ENCODE measurements at regions not wholly inside any gene's neighbourhood (a gene's known extent, or its start where the extent isn't known, plus 50 kb on each side); places are given as distances from the start of the nearest gene placed in this dataset.

GRCh38 chr14:27370775-27371174, 772.9 kb upstream of the NOVA1 start:
- DNase-seq (no peak), ATAC-seq (ENCODE audit: low read depth) (no peak)
- Histone ChIP-seq H3K4me2 (ENCODE audit: low read depth, low read length) (no peak overlapping the region), H4K91ac (ENCODE audit: insufficient read depth, low read depth, low read length) (no peak overlapping the region), H2BK20ac (ENCODE audit: low read depth, low read length) (no peak overlapping the region), H3K18ac (ENCODE audit: low read depth, low read length) (no peak overlapping the region), H3K4me1 (ENCODE audit: control insufficient read depth, insufficient read depth, low read length) (no peaks in the 10 kb centered on the region), H3K9me3 (ENCODE audit: control insufficient read depth, insufficient read depth, low read length) (no peaks in the 10 kb centered on the region; the same call in none of the 2 replicates), H3K14ac (replicated peaks; ENCODE audit: low read depth, low read length) (no peak overlapping the region), H3K23ac (ENCODE audit: low read depth, low read length) (no peak overlapping the region), H3K9ac (ENCODE audit: low read depth, low read length) (no peak overlapping the region), H3K56ac (ENCODE audit: extremely low read depth, insufficient read depth, low read length) (no peak overlapping the region), H2BK5ac (ENCODE audit: low read depth, low read length, poor library complexity, severe bottlenecking) (no peak overlapping the region), H2BK15ac (ENCODE audit: low read depth, low read length) (no peak overlapping the region), H2BK120ac (ENCODE audit: low read depth, low read length) (no peak overlapping the region), H3K4me3 (ENCODE audit: insufficient read depth, low read depth, low read length) (no peak overlapping the region), H3K36me3 (ENCODE audit: control insufficient read depth, insufficient read depth, low read length) (no peaks in the 10 kb centered on the region), H2AK9ac (replicated peaks; ENCODE audit: low read depth, low read length, poor library complexity) (no peak overlapping the region), H3K27me3 (ENCODE audit: control insufficient read depth, insufficient read depth, low read length) (no peaks in the 10 kb centered on the region), H3K79me1 (ENCODE audit: low read depth in 1 of 2, low read length in 2 of 2) (no peaks in the 10 kb centered on the region), H4K8ac (ENCODE audit: low read depth in 2 of 2, low read length in 2 of 2) (no peak overlapping the region), H4K5ac (ENCODE audit: low read depth, low read length) (no peak overlapping the region), H2AFZ (replicated peaks; ENCODE audit: low read length, poor library complexity) (no peak overlapping the region), H3K9me1 (ENCODE audit: insufficient read depth, low read length) (no peaks in the 10 kb centered on the region), H3K27ac (ENCODE audit: insufficient read depth, low read length) (no peak overlapping the region), H4K20me1 (ENCODE audit: insufficient read depth, low read length) (no peaks in the 10 kb centered on the region), H3K4ac (ENCODE audit: low read depth, low read length) (no peak overlapping the region), H2AK5ac (ENCODE audit: low read depth, low read length) (no peak overlapping the region)
- intact Hi-C loops (cut with micrococcal nuclease), result no loop called here
- POLR2A ChIA-PET (ENCODE audit: unreplicated experiment), result no interaction called here
- no TSS peak for BruUV-seq (replicated peaks)
- dilution Hi-C loops (cut with HindIII; ENCODE audit: low sequenced_read_pairs, unreplicated experiment), result no loop called here
- CTCF ChIA-PET, result interaction anchor here (0.8 kb wide), 1 partner anchor 9 kb away, joined by 3 read pairs; no protein-coding TSS in a partner anchor
- TF ChIP-seq BHLHE40 (IDR thresholded peaks at IDR 0.05; ENCODE audit: low read depth, low read length) (no peak), CHD1 (IDR thresholded peaks at IDR 0.05; ENCODE audit: low read depth, low read length) (no peak), FOS (IDR thresholded peaks at IDR 0.05; ENCODE audit: low read depth, low read length) (no peak), SMC3 (IDR thresholded peaks at IDR 0.05; ENCODE audit: low read depth, low read length) (no peak), RCOR1 (IDR thresholded peaks at IDR 0.05; ENCODE audit: insufficient replicate concordance, low read length) (no peak), MXI1 (IDR thresholded peaks at IDR 0.05; ENCODE audit: borderline replicate concordance, low read depth, low read length) (no peak), CTCF (conservative IDR thresholded peaks at IDR 0.05; ENCODE audit: low read depth, low read length) (no peak), MAZ (IDR thresholded peaks at IDR 0.05; ENCODE audit: borderline replicate concordance, low read depth, low read length) (no peak), RAD21 (IDR thresholded peaks at IDR 0.05; ENCODE audit: low read length) (no peak), CEBPB (IDR thresholded peaks at IDR 0.05; ENCODE audit: low read depth, low read length) (no peak), RFX5 (IDR thresholded peaks at IDR 0.05; ENCODE audit: low read depth, low read length) (no peak), NFE2L2 (IDR thresholded peaks at IDR 0.05; ENCODE audit: low read depth, low read length) (no peak), USF2 (IDR thresholded peaks at IDR 0.05; ENCODE audit: low read depth, low read length) (no peak), MAFK (IDR thresholded peaks at IDR 0.05; ENCODE audit: low read depth, low read length) (no peak), POLR2A (IDR thresholded peaks at IDR 0.05; ENCODE audit: low read depth, low read length) (no peak)
- TF ChIP-seq, protein P1, sequence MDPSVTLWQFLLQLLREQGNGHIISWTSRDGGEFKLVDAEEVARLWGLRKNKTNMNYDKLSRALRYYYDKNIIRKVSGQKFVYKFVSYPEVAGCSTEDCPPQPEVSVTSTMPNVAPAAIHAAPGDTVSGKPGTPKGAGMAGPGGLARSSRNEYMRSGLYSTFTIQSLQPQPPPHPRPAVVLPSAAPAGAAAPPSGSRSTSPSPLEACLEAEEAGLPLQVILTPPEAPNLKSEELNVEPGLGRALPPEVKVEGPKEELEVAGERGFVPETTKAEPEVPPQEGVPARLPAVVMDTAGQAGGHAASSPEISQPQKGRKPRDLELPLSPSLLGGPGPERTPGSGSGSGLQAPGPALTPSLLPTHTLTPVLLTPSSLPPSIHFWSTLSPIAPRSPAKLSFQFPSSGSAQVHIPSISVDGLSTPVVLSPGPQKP (IDR thresholded peaks at IDR 0.05; ENCODE audit: borderline replicate concordance, low read depth, low read length), result no peak
- in situ Hi-C loops (cut with MboI; ENCODE audit: low sequenced_read_pairs), result no loop called here

All from IMR-90 (cell line).